SK-N-SH treated with all-trans-retinoic acid at 6 μM for 48 hours (cell line): ENCODE measurements at regions not wholly inside any gene's neighbourhood (a gene's known extent, or its start where the extent isn't known, plus 50 kb on each side); places are given as distances from the start of the nearest gene placed in this dataset.

ENCODE experiments used
- CSDC2 ChIP-seq: fragments of 250-450 bp; sonication (Bioruptor Pico); IDR thresholded peaks from 2 replicates; pipeline ENCODE4 v1.5.0; 2020; ENCODE audit warnings: mild to moderate bottlenecking, moderate library complexity
- GLIS3 ChIP-seq: fragments of 250-450 bp; sonication (Bioruptor Pico); IDR thresholded peaks from 2 replicates; pipeline ENCODE4 v1.5.0; 2020; ENCODE audit warnings: mild to moderate bottlenecking, moderate library complexity
- ISL1 ChIP-seq: fragments of 250-450 bp; sonication (Bioruptor Pico); IDR thresholded peaks from 2 replicates; pipeline ENCODE4 v2.1.2; 2022; ENCODE audit warnings: mild to moderate bottlenecking, moderate library complexity
- OSR1 ChIP-seq: fragments of 250-450 bp; sonication (Bioruptor Pico); IDR thresholded peaks from 2 replicates; pipeline ENCODE4 v1.8.0; 2022; ENCODE audit warnings: moderate library complexity, mild to moderate bottlenecking, inconsistent platforms
- PPARA ChIP-seq: fragments of 250-450 bp; sonication (Bioruptor Pico); IDR thresholded peaks from 2 replicates; pipeline ENCODE4 v1.5.0; 2020; ENCODE audit warnings: mild to moderate bottlenecking, borderline replicate concordance
- RARB ChIP-seq: fragments of 250-450 bp; sonication (Bioruptor Pico); IDR thresholded peaks from 2 replicates; pipeline ENCODE4 v1.8.0; 2021; ENCODE audit warnings: mild to moderate bottlenecking, moderate library complexity
- TOX ChIP-seq: fragments of 250-450 bp; sonication (Bioruptor Pico); IDR thresholded peaks from 2 replicates; pipeline ENCODE4 v1.8.0; 2021; ENCODE audit warnings: mild to moderate bottlenecking, moderate library complexity, borderline replicate concordance
- ZC3H10 ChIP-seq: fragments of 250-450 bp; sonication (Bioruptor Pico); IDR thresholded peaks from 2 replicates; pipeline ENCODE4 v1.5.1; 2021; ENCODE audit warnings: mild to moderate bottlenecking, moderate library complexity
- ZNF70 ChIP-seq: fragments of 450-650 bp; formaldehyde crosslinking; IDR thresholded peaks from 2 replicates; pipeline ENCODE4 v1.5.0; 2020; ENCODE audit warnings: mild to moderate bottlenecking, moderate library complexity
- TF ChIP-seq, protein P1 (sequence below): fragments of 250-450 bp; sonication (Bioruptor Pico); IDR thresholded peaks from 2 replicates; pipeline ENCODE4 v1.5.1; 2020; ENCODE audit warnings: low read depth, mild to moderate bottlenecking, moderate library complexity
- TF ChIP-seq, protein P2 (sequence below): fragments of 250-450 bp; sonication (Bioruptor Pico); IDR thresholded peaks from 2 replicates; pipeline ENCODE4 v1.8.0; 2020; ENCODE audit warnings: mild to moderate bottlenecking, moderate library complexity, borderline replicate concordance

GRCh38 chrX:68892651-68893050, 63.8 kb downstream of the EFNB1 start:
- TF ChIP-seq OSR1 (CRISPR knock-in tag) (no peak), RARB (CRISPR knock-in tag) (no peak), ISL1 (CRISPR knock-in tag) (no peak), CSDC2 (CRISPR knock-in tag) (no peak), ZC3H10 (CRISPR knock-in tag) (no peak), PPARA (no peak), ZNF70 (CRISPR knock-in tag) (no peak), GLIS3 (CRISPR knock-in tag) (no peak), TOX (CRISPR knock-in tag) (no peak)
- TF ChIP-seq, protein P1, sequence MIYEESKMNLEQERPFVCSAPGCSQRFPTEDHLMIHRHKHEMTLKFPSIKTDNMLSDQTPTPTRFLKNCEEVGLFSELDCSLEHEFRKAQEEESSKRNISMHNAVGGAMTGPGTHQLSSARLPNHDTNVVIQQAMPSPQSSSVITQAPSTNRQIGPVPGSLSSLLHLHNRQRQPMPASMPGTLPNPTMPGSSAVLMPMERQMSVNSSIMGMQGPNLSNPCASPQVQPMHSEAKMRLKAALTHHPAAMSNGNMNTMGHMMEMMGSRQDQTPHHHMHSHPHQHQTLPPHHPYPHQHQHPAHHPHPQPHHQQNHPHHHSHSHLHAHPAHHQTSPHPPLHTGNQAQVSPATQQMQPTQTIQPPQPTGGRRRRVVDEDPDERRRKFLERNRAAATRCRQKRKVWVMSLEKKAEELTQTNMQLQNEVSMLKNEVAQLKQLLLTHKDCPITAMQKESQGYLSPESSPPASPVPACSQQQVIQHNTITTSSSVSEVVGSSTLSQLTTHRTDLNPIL, result no peak
- TF ChIP-seq, protein P2, sequence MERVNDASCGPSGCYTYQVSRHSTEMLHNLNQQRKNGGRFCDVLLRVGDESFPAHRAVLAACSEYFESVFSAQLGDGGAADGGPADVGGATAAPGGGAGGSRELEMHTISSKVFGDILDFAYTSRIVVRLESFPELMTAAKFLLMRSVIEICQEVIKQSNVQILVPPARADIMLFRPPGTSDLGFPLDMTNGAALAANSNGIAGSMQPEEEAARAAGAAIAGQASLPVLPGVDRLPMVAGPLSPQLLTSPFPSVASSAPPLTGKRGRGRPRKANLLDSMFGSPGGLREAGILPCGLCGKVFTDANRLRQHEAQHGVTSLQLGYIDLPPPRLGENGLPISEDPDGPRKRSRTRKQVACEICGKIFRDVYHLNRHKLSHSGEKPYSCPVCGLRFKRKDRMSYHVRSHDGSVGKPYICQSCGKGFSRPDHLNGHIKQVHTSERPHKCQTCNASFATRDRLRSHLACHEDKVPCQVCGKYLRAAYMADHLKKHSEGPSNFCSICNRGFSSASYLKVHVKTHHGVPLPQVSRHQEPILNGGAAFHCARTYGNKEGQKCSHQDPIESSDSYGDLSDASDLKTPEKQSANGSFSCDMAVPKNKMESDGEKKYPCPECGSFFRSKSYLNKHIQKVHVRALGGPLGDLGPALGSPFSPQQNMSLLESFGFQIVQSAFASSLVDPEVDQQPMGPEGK, result no peak
